ENCODE measurements at regions not wholly inside any gene's neighbourhood (a gene's known extent, or its start where the extent isn't known, plus 50 kb on each side); places are given as distances from the start of the nearest gene placed in this dataset.

DNA sequence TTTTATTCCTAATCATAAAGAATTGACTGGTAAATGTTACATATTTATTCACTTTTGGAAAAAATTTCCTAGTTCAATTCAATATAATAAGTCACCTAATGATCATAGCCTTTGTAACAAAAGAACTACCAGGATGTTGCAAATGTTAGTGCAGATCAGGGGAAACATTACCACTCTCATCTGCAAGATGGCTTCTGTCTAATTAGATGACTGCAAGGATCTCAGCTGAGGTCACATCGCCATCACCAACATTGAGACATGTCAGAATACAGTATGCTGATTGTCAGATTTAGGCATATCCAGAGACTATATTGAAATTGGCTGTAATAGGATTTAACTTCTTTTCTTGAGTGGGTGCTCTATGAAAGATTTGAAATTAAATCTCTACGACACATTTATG lies 431.4 kb upstream of the AGTR1 start:
- H3K27me3 Mint-ChIP-seq (ENCODE audit: low read depth): no peaks in the 10 kb centered on the region

GRCh38 chr3:148269816-148270215 lies 427.9 kb upstream of the AGTR1 start:
- Mint-ChIP-seq H3K4me3 (no peak overlapping the region), H3K36me3 (ENCODE audit: insufficient read depth) (no peaks in the 10 kb centered on the region), H3K4me1 (ENCODE audit: low read depth) (no peaks in the 10 kb centered on the region), H3K9me3 (peaks cover 5% of the 10 kb centered on the region), H3K27me3 (ENCODE audit: low read depth) (no peaks in the 10 kb centered on the region)
- DNase-seq (no peak), ATAC-seq (no peak)

More for the DNA sequence above, 431.4 kb upstream of the AGTR1 start:
- no peaks in the 10 kb centered on the region for H3K9me3 Mint-ChIP-seq
- H3K4me3 Mint-ChIP-seq: no peak overlapping the region
- no peaks in the 10 kb centered on the region for H3K4me1 Mint-ChIP-seq (ENCODE audit: low read depth)
- DNase-seq (no peak), ATAC-seq (no peak)
- H3K36me3 Mint-ChIP-seq (ENCODE audit: insufficient read depth): no peaks in the 10 kb centered on the region

DNA sequence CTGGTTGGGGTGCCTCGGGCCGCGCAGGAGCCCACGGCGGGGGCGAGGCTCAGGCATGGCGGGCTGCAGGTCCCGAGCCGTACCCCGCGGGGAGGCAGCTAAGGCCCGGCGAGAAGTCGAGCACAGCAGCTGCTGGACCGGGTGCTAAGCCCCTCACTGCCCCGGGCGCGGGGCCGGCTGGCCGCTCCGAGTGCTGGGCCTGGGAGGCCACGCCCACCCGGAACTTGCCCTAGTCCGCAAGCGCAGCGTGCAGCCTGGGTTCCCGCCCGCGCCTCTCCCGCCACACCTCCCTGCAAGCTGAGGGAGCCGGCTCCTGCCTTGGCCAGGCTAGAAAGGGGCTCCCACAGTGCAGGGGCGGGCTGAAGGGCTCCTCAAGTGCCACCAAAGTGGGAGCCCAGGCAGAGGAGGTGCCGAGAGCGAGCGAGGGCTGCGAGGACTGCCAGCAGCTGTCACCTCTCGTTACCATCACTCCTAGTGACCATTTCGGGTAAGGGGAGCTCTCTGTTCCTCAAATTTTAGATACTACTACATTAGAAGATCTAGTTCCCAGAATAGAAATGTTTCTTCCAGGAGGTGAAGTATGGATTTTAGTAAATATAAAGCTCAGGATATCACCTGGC lies 417.0 kb upstream of the AGTR1 start:
- Mint-ChIP-seq H3K36me3 (ENCODE audit: insufficient read depth) (no peaks in the 10 kb centered on the region), H3K4me3 (no peak overlapping the region), H3K27me3 (ENCODE audit: low read depth) (no peaks in the 10 kb centered on the region), H3K4me1 (ENCODE audit: low read depth) (no peaks in the 10 kb centered on the region), H3K9me3 (peaks cover 8% of the 10 kb centered on the region)
- DNase-seq: no peak
- no peak for ATAC-seq

DNA sequence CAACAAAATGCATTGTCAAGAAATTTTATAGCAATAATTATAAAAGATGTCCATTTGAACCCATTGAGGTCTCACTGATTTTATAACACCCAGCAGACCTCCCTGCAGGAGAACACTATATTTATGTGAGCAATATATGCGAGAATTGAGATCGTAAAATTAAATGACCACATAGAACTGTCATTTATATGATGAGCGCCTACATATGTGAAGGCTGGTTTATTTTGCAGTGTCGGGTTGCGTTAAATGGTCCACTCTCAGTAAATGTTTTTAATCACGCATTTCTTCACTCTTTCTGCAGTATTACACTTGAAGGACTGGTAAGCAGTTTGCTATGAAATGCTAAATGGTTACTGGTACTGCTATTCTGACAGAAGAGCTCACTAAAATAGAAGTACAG lies 408.5 kb upstream of the AGTR1 start:
- ATAC-seq (no peak), DNase-seq (no peak)
- H3K36me3 Mint-ChIP-seq (ENCODE audit: insufficient read depth): no peaks in the 10 kb centered on the region
- H3K4me1 Mint-ChIP-seq (ENCODE audit: low read depth): no peaks in the 10 kb centered on the region
- H3K27me3 Mint-ChIP-seq (ENCODE audit: low read depth): no peaks in the 10 kb centered on the region
- H3K9me3 Mint-ChIP-seq: no peaks in the 10 kb centered on the region
- H3K4me3 Mint-ChIP-seq: no peak overlapping the region

GRCh38 chr3:148297013-148297412 lies 400.7 kb upstream of the AGTR1 start:
- Mint-ChIP-seq H3K36me3 (ENCODE audit: insufficient read depth) (no peaks in the 10 kb centered on the region), H3K4me3 (no peak overlapping the region), H3K9me3 (peaks cover 2% of the 10 kb centered on the region), H3K4me1 (ENCODE audit: low read depth) (no peaks in the 10 kb centered on the region), H3K27me3 (ENCODE audit: low read depth) (no peaks in the 10 kb centered on the region)
- ATAC-seq (no peak), DNase-seq (no peak)

GRCh38 chr3:148307443-148307843 lies 390.3 kb upstream of the AGTR1 start:
- DNase-seq (no peak), ATAC-seq (no peak)
- Mint-ChIP-seq H3K4me1 (ENCODE audit: low read depth) (no peaks in the 10 kb centered on the region), H3K36me3 (ENCODE audit: insufficient read depth) (no peaks in the 10 kb centered on the region), H3K4me3 (no peak overlapping the region), H3K9me3 (peaks cover 7% of the 10 kb centered on the region), H3K27me3 (ENCODE audit: low read depth) (no peaks in the 10 kb centered on the region)

DNA sequence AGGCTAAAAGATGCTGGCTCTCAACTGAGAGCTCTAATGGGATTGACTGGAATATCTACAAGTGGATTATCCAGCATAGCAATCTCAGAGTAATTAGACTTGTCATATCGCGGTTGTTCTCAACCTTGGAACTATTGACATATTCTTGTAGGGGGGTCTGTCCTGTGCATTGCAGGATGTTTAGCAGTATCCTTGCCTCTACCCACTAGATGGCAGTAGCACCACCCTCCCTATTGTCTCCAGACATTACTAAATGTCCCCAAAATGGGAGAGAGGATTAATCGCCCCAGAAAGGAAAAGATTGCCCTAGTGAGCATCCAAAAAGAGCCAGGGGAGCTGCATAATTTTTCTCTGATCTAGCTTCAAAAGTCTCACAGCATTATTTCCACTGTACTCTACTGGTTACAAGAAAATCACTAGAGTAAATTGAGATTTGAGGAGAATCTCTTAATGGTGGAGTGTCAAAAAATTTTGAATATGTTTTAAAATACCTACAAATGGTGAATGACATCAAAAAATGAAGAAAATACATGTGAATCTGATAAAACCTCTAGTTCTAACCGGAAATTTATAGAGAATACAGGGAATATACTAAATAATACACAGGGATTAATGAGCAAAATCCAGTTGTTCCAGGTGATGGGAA lies 388.2 kb upstream of the AGTR1 start:
- no peaks in the 10 kb centered on the region for H3K9me3 Mint-ChIP-seq

DNA sequence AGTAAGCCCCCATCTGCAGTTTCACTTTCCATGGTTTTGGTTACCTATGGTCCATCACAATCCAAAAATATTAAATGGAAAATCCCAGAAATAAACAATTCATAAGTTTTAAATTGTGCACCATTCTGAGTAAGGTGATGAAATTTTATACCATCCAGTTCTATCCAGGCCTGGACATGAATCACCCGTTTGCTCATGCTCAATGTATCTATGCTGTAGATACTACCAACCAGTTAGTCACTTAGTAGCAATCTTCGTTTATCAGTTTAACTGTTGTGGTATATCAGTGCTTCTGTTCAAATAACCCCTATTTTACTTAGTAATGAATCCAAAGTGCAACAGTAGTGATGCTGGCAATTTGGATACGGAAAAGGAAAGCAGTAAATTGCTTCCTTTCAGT lies 381.9 kb upstream of the AGTR1 start:
- Mint-ChIP-seq H3K27me3 (ENCODE audit: low read depth) (no peaks in the 10 kb centered on the region), H3K4me3 (no peak overlapping the region), H3K36me3 (ENCODE audit: insufficient read depth) (no peaks in the 10 kb centered on the region), H3K9me3 (no peaks in the 10 kb centered on the region), H3K4me1 (ENCODE audit: low read depth) (peaks cover 4% of the 10 kb centered on the region)
- DNase-seq (no peak), ATAC-seq (no peak)

More for the DNA sequence above, 388.2 kb upstream of the AGTR1 start:
- no peaks in the 10 kb centered on the region for H3K27me3 Mint-ChIP-seq (ENCODE audit: low read depth)
- H3K4me3 Mint-ChIP-seq: no peak overlapping the region
- H3K36me3 Mint-ChIP-seq (ENCODE audit: insufficient read depth): no peaks in the 10 kb centered on the region
- no peaks in the 10 kb centered on the region for H3K4me1 Mint-ChIP-seq (ENCODE audit: low read depth)
- no peak for ATAC-seq
- no peak for DNase-seq

- ATAC-seq (no peak), DNase-seq (no peak)
- Mint-ChIP-seq H3K36me3 (ENCODE audit: insufficient read depth) (no peaks in the 10 kb centered on the region), H3K4me1 (ENCODE audit: low read depth) (peaks cover 4% of the 10 kb centered on the region), H3K4me3 (no peak overlapping the region), H3K27me3 (ENCODE audit: low read depth) (no peaks in the 10 kb centered on the region), H3K9me3 (peaks cover 3% of the 10 kb centered on the region)
These were observed 379.5 kb upstream of the AGTR1 start for GRCh38 chr3:148318240-148318639.

DNA sequence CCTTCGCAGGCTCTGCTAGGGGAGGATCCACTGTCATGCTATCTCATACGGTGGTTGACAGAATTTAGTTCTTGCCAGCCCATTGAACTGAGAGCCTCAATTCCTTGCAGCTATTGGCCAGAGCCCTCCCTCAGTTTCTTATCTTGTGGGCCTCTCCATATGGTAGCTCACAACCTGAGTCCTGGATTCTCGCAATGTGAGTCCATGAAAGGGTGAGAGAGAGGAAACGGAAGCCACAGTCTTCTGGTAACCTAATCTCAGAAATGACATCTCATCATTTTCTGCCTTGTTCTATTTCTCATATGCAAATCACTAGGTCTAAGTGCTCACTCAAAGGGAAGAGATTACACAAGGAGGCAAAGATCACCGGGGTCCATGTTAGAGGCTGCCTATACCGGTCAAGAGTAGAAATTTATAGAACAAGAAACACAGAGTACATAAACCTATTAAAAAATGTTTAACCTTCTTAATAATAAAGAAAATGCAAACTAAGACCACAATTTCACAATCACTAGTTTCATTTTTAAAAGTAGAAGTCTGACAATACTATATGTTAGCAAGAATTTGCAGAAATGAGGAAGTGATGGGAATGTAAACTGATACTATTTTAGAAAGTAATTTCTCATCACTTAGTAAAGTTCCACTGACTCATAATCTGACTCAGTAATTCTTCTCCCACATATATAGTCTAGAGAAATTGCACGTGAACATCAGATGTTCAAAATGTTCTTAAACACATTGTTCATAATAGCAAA lies 378.4 kb upstream of the AGTR1 start:
- Mint-ChIP-seq H3K36me3 (ENCODE audit: insufficient read depth) (no peaks in the 10 kb centered on the region), H3K4me1 (ENCODE audit: low read depth) (peaks cover 4% of the 10 kb centered on the region), H3K9me3 (peaks cover 4% of the 10 kb centered on the region), H3K4me3 (peak overlapping the region; percentile 5), H3K27me3 (ENCODE audit: low read depth) (no peaks in the 10 kb centered on the region)
- no peak for DNase-seq
- ATAC-seq: peak; percentile 46 to 66

DNA sequence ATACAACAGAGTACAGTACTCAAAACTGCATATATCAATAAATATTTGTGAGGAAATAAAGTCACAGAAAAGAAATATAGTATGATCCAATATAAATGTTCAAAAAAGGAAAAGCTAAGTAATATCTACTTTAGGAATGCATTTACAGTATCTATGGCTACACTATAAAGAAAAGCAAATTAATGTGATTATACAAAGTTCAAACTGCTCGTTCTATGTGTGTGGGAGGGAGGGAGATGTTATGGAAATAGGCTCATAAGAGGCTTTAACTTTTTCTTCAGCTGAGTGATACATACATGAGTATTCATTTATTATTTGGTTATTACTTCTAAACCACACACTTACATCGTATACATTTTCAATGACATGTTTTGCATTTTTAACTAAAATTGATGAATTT lies 377.7 kb upstream of the AGTR1 start:
- Mint-ChIP-seq H3K4me1 (ENCODE audit: low read depth) (peaks cover 4% of the 10 kb centered on the region), H3K27me3 (ENCODE audit: low read depth) (no peaks in the 10 kb centered on the region), H3K4me3 (no peak overlapping the region), H3K9me3 (peaks cover 9% of the 10 kb centered on the region), H3K36me3 (ENCODE audit: insufficient read depth) (no peaks in the 10 kb centered on the region)
- DNase-seq (no peak), ATAC-seq (no peak)

DNA sequence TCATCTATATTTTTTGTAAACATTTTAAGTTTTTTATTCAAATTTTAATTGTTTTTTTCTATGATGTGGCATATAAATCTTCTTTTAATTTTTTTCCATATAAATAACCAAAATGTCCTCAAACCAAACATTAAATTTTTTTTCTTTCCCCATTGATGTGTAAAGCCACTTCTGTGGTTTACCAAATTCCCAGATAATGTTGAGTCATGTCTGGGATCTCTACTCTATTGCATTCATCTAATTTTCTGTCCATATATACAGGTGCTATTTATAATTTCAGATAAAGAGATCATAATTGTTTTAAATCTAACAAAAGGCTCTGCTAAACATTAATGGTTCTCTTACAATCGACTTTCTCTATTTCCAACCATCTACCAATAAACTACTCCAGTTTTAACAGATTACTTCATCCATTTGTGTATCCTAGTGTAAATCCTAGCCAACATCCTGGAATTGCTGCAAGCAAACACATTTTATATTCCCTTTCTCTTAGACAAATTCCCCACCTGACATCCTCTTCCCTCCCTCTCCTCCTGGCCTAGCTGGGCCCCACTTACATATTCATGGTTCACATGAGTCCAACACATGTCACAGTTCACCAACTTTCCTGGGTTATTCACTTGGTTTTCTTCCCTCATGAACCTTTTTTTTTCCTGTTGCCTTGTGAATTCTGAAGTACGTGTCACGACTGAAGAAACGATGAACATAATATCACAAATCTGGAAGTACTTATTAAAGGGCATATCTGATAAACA lies 368.0 kb upstream of the AGTR1 start:
- peaks cover 15% of the 10 kb centered on the region for H3K9me3 Mint-ChIP-seq
- ATAC-seq: no peak
- no peaks in the 10 kb centered on the region for H3K27me3 Mint-ChIP-seq (ENCODE audit: low read depth)
- H3K36me3 Mint-ChIP-seq (ENCODE audit: insufficient read depth): no peaks in the 10 kb centered on the region
- DNase-seq: no peak
- H3K4me1 Mint-ChIP-seq (ENCODE audit: low read depth): no peaks in the 10 kb centered on the region
- no peak overlapping the region for H3K4me3 Mint-ChIP-seq

DNA sequence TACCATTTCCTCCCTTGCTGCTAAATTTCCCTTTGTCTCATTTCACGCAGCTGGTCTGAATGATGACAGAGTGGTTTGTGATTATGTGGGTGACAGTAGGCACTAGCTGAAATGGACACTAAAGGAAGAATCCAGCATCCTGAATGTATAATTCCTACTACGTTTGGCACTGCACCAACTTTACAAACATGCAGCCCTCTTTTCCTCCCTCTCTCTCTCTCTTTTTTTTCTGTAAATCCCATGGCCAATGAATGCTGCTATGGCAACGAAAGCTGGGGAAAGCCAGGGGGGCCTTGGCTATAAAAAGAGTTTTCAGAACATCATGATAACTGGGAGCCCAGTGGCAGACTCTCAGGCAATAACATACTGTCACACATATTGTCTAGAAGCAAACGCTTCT lies 367.2 kb upstream of the AGTR1 start:
- no peak overlapping the region for H3K4me3 Mint-ChIP-seq
- peaks cover 14% of the 10 kb centered on the region for H3K9me3 Mint-ChIP-seq
- ATAC-seq (no peak), DNase-seq (no peak)
- H3K27me3 Mint-ChIP-seq (ENCODE audit: low read depth): no peaks in the 10 kb centered on the region
- H3K36me3 Mint-ChIP-seq (ENCODE audit: insufficient read depth): no peaks in the 10 kb centered on the region
- H3K4me1 Mint-ChIP-seq (ENCODE audit: low read depth): no peaks in the 10 kb centered on the region

GRCh38 chr3:148331081-148331846 lies 366.4 kb upstream of the AGTR1 start:
- H3K4me1 Mint-ChIP-seq (ENCODE audit: low read depth): no peaks in the 10 kb centered on the region
- H3K36me3 Mint-ChIP-seq (ENCODE audit: insufficient read depth): no peaks in the 10 kb centered on the region
- ATAC-seq: no peak
- no peak for DNase-seq
- H3K9me3 Mint-ChIP-seq: peaks cover 13% of the 10 kb centered on the region
- H3K4me3 Mint-ChIP-seq: no peak overlapping the region
- no peaks in the 10 kb centered on the region for H3K27me3 Mint-ChIP-seq (ENCODE audit: low read depth)

Measured in activated T-cell treated with anti-CD3 and anti-CD28 coated beads, Interleukin-2, amount 50 U/mL, for 4 hours (primary cell).